AG08395 (cell line): ENCODE measurements at regions not wholly inside any gene's neighbourhood (a gene's known extent, or its start where the extent isn't known, plus 50 kb on each side); places are given as distances from the start of the nearest gene placed in this dataset.
"Not testable (repeated sequence)": the region's sequence is repeated elsewhere in the genome, so short reads cannot be mapped to it uniquely, and the experiment has no call there.

ENCODE experiments used
- DNase-seq: peaks from one replicate; pipeline ENCODE4 v3.0.0; 2012; ENCODE audit warnings: mixed read lengths, low spot score

GRCh38 chr3:152196782-152197181 is 71.9 kb upstream of the MBNL1 start:
- no peak for DNase-seq

DNA sequence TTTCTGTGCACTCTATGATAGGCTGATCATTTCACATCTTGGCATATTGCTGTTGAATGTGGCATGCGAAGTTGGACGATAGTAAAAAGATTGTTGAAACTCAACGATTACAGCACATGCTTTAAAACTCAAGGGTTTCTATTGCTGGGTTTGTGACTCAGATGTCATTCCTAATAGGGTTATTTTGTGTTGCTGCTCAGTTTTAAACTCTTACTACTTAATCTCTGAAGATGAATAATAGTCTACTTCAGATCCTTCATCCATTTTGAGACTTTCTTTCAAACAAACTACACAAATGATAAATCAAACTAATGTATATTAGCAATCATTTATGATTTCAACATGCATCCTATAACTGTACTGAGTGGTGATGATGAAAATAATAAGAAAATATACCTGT is 71.3 kb upstream of the MBNL1 start:
- peak; percentile 36 for DNase-seq

- no peak for DNase-seq
These were observed 70.8 kb upstream of the MBNL1 start for GRCh38 chr3:152197937-152198336.

GRCh38 chr3:152198665-152199064 is 70.1 kb upstream of the MBNL1 start:
- no peak for DNase-seq

DNA sequence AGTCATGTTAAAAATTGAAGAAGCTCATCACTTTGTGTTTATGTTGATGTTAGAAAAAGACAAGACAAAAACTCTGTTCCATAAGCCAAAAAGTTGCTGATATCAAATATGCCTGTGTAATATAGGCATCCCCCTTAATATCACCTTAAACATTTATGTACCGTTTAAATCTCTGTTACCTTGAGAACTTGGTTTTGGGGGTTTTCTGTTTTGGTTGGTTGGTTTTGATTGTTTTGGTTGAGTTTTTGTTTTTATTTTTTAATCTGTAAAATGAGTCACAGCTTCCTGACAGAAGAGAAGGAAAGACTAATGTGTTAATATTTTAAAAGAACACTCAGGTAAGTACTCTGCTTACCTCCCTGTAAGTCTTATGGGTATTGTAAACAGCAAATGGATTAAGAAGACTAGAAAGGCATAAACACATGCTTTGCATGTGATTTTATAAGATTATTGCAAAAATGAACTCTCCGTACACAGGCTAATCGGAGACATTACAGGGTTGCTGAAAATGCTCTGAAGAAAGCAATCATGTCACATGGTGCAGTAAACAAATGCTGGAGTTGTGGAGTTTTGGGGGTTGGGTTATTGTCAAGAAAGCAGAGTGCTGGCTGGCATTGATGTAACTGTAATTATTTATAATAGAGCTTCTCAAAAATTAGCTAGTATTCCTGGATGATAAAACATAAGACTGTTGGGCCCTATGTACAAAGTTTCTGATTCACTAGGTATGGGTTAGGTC is 69.5 kb upstream of the MBNL1 start:
- no peak for DNase-seq

GRCh38 chr3:152200476-152201420 is 68.0 kb upstream of the MBNL1 start:
- DNase-seq, result no peak

DNA sequence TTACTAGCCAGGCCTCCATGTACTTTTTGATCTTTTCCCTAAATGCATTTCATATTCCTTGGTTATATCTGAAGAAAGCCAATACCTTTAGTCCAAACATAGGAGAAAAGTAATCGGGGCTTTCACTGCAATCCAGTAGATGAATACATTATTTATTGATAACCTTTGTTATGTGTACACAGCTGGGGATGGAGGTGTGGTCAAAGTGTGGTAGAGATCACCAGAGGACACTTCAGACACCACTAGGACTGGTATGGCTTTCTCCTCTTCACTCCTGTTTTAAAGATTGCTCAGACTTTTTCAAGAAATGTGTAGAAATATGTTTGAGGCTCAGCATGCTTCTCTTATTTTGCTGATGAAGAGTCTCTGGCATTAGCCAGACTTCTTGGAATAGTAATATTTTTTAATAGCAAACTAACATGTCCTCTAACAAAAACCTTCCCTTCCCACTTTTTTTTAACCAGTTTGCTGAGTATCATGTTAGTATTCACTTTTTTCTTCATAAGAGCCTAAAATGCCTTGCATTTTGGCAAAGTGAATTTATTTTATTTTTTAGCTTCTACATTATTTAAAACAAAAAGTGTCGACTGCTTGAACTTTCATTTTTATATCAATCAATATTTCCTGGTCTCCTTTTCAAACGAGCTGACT is 65.6 kb upstream of the MBNL1 start:
- no peak for DNase-seq

GRCh38 chr3:152203652-152204051 is 65.1 kb upstream of the MBNL1 start:
- DNase-seq, result no peak

- DNase-seq, result no peak
These were observed 64.5 kb upstream of the MBNL1 start for GRCh38 chr3:152204218-152204617.

- no peak for DNase-seq
These were observed 63.6 kb upstream of the MBNL1 start for GRCh38 chr3:152205097-152205593.

GRCh38 chr3:152206243-152206760 is 62.4 kb upstream of the MBNL1 start:
- no peak for DNase-seq

DNA sequence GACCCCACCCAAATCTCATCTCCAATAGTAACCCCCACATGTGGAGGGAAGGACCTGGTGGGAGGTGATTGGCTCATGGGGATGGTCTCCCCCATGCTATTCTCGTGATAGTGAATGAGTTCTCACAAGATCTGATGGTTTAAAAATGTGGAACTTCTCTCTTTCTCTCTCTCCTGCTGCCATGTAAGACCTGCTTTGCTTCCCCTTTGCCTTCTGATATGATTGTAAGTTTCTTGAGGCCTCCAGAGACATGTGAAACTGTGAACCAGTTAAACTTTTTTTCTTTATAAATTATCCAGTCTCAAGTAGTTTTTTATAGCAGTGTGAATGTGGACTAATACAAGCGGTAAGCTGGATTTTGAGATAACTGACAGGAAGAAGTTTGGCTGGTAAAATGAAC is 60.3 kb upstream of the MBNL1 start:
- no peak for DNase-seq

- DNase-seq, result no peak
These were observed 59.7 kb upstream of the MBNL1 start for GRCh38 chr3:152209060-152209459.

DNA sequence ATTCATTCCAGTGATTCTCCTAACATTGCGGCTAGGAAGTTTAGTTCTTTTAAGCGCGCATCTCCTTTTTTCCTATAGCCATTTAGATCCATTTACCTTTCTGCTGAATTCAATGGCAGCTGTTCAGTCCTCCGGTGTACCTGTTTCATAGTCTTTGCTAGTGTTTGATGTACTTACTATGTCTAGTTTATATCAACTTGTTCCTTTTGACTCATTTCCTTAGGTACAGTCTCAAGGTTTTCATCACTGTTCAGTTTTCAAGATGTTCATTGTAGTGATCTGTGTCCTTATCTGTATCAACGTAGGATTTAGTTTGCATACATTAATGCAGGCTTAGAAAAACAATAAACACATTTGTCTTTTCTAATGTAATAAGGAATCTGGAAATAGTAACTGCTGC is 59.0 kb upstream of the MBNL1 start:
- DNase-seq, result no peak

DNA sequence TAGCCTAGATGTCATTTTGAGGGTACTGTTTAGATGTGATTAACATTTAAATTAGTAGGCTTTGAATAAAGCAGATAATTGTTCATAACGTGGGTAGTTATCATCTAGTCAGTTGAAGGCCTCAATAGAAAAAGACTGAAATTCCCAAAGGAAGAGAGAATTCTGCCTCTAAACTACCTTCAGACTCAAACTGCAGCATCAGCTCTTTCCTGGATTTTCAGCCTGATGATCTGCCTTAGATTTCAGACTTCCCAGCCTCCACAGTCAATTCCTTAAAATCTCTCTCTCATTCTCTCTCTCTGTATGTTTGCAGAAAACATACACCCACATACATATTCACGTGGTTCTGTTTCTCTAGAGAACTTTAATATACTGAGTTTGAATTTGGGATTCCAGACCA is 58.0 kb upstream of the MBNL1 start:
- no peak for DNase-seq

- DNase-seq, result no peak
These were observed 57.1 kb upstream of the MBNL1 start for GRCh38 chr3:152211655-152212054.

DNA sequence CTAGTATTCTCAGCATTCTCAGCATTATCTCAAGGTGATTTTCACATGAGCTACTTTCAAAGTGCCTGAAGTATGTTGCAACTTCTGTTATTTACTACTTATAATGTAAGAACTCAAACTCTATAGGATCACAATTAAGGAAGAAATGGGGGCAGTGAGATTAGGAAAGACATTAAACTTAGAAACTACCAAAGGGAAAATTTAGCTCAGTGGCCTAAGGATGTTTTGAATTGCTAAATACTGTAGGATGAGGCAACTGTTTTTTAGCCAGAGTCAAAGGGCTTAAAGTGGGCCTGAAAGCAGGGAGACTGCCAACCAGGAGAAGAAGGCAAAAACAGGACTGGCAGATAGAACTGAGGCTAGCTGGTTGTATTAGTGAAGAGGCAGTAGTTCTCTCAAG is 55.5 kb upstream of the MBNL1 start:
- no peak for DNase-seq

DNA sequence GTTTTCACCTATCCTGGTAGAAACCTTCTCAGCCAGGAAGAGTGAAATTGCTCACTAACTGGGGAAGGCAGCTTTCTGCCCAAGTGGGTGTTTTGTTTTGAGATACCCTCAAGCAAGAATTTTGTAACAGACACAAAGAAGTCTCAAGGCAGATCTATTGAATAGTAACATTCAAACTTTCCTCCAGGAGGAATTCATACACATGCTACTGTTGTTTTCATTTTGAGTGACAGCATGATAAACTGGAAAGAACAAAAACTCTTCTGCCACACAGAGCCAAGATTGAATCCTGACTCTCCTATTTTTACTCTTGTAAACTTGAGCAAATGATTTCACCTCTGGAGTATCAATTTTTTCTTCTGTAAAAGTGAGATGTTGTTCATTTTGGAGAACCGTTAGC is 54.8 kb upstream of the MBNL1 start:
- DNase-seq, result no peak

DNA sequence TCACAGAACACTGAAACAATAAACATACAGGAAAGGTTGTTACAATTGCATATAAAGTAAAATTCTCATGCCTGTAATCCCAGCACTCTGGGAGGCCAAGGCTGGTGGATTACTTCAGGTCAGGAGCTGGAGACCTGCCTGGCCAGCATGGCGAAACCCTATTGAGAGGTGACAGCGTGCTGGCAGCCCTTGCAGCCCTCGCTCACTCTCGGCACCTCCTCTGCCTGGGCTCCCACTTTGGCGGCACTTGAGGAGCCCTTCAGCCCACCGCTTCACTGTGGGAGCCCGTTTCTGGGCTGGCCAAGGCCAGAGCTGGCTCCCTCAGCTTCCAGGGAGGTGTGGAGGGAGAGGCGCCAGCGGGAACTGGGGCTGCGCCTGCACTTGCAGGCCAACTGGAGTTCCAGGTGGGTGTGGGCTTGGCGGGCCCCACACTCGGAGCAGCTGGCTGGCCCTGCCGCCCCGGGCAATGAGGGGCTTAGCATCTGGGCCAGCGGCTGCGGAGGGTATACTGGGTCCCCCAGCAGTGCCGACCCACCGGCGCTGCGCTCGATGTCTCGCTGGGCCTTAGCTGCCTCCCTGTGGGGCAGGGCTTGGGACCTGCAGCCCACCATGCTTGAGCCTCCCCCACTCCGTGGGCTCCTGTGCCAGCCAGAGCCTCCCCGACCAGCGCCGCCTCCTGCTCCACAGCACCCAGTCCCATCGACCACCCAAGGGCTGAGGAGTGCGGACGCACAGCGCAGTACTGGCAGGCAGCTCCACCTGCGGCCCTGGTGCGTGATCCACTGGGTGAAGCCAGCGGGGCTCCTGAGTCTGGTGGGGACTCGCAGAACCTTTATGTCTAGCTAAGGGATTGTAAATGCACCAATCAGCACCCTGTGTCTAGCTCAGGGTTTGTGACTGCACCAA is 51.5 kb upstream of the MBNL1 start:
- DNase-seq, result not testable (repeated sequence)

- no peak for DNase-seq
These were observed 50.1 kb upstream of the MBNL1 start for GRCh38 chr3:152218602-152219001.
